GM20431 (cell line): ENCODE measurements at regions not wholly inside any gene's neighbourhood (a gene's known extent, or its start where the extent isn't known, plus 50 kb on each side); places are given as distances from the start of the nearest gene placed in this dataset.

ENCODE experiments used
- in situ Hi-C: fragments of 300-500 bp; cut with MseI, MboI; formaldehyde crosslinking; loops from one replicate; pipeline ENCODE4 v1.15.0; 2020; ENCODE audit warnings: low sequenced_read_pairs; ENCODE audit not compliant: unreplicated experiment

DNA sequence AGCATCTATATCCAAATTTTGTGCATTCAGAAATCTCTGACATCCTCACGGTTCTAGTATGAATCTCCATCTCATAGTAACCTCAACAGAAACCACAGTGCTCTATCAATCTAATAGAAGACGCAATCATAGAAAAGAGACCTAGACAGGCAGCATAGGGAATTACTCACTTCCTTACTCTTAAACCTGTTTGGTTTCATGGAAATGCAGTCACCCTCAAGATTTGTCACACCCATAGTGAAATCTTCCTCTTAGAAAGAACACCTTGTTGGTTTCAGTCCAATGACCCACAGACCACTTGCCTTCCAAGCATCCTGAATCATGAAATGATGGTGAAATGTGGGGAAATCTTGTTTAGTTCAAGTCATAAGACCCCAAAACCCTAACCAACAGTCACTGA, 166.1 kb upstream of the PRDM1 start:
- in situ Hi-C loops, result no loop called here

DNA sequence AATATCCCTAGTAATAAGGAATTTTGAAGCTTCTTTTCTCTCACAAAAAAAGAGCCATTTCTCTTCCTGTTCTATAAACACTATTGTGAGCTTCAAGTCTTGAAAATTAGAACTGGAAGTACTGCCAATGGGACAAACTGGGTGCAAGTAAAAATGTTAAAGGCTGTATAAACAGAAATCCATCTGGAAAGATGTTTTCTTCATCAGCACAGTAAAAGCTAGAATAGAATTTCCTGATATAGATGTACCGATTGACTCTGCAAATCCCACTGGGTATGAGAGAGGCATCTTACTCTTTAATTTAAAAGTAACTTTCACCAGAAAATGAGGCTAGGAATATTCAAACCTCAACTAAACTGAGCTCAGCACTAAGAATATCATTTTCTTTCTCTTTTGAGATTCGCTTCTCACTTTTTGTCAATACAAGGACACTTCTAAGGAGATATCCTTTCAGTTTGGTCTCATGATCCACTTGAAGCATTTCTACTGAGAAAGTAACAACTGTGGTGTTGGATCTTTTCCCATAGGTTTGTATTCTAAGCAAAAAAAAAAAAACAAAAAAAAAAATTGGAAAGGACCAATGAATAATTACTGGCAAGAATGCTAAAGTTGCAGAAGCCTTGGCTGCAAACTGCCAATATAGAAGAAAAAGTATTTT, 169.0 kb upstream of the PRDM1 start:
- in situ Hi-C loops, result no loop called here

GRCh38 chr6:105911106-105911629, 175.0 kb upstream of the PRDM1 start:
- in situ Hi-C loops, result no loop called here

GRCh38 chr6:105909106-105909505, 177.0 kb upstream of the PRDM1 start:
- in situ Hi-C loops, result no loop called here

DNA sequence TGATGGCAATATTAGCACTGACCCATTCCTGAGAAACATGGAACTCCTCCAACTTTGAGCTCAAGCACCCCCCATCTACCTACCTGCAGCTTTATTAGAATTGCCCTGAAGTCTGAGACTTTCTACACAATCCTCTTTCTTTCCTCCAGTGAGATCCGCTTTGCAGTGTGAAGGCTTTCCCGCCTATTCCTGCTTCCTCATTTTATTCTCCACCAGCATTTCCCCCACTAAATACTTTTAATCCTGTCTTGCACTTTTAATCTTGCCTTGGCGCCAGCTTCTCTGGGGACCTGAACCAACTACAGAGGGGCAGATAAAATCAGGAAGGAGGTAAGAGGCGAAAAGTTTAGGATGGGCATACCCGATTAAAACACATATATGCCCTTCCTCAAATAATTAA, 178.1 kb upstream of the PRDM1 start:
- in situ Hi-C loops, result no loop called here

DNA sequence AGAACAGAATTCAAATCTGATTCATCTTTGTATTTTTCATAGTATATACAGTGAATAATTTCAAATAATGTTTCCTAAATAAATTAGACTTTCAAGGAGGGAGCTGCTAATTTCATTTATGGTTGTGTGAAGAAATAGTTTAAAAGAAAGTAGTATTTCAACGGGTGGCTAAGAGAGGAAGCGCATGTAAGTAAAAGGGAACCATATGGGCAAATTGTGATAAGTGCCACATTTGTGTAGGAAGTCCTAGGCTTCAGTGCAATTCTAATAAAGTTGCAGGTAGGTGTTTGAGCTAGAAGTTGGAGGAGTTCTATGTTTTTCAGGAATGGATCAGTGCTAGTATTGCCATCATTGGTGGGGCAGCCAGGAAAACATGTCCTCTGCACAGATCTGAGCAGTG, 178.8 kb upstream of the PRDM1 start:
- in situ Hi-C loops, result no loop called here

GRCh38 chr6:105902401-105903031, 183.6 kb upstream of the PRDM1 start:
- in situ Hi-C loops, result no loop called here

DNA sequence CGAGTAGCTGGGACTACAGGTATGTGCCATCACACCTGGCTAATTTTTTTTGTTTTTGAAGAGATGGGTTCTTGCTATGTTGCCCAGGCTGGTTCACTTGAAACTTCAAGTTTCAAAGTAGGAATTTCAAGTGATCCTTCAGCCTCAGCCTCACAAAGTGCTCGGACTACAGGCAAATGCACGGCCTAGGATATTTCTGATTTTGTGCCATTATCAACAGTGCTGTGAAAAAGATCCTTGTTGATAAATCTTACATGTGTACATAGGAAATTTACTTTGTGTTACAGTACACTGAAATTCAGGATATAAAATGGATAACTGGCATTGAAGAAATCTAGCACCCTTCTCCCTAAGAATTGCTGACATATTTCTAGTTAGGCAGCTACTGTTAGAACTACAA, 184.6 kb upstream of the PRDM1 start:
- in situ Hi-C loops, result no loop called here

GRCh38 chr6:105900125-105900937, 185.8 kb upstream of the PRDM1 start:
- in situ Hi-C loops, result no loop called here

GRCh38 chr6:105898286-105898685, 187.8 kb upstream of the PRDM1 start:
- in situ Hi-C loops, result no loop called here

GRCh38 chr6:105897131-105897530, 189.0 kb upstream of the PRDM1 start:
- in situ Hi-C loops, result no loop called here

DNA sequence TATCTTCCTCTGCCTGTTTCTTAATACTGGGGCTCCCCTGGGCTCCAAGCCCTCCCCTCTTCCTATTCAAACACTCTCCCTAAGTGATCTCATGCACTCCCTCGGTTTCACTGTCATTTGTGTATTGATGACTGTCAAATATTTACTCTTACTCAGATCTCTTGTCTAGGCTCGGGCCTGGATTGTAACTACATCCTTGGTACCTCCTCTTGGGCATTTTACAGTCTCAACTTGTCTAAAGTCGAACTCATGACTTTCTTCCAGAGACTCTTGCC, 189.4 kb upstream of the PRDM1 start:
- in situ Hi-C loops, result no loop called here

GRCh38 chr6:105896052-105896820, 189.9 kb upstream of the PRDM1 start:
- in situ Hi-C loops, result no loop called here

DNA sequence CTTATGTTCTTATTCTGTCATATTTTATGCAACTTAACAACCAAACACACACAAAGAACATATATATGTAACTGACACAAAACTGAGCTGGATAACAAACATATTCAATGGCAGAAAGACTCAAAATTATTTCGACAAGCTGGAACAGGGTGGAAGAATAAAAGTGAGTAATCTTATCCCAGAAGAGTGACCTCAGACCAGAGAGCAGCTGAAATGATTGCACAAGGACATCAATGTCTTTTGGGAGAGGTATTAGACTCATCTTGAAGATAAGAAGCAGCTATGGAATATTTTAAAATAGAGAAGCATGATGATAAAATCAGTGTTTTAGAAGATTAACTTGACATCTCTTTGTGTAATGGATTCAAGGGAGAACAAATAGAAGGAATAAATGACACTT, 191.6 kb upstream of the PRDM1 start:
- in situ Hi-C loops, result no loop called here

- in situ Hi-C loops, result no loop called here
Measured at GRCh38 chr6:105893741-105894140, 192.4 kb upstream of the PRDM1 start.

DNA sequence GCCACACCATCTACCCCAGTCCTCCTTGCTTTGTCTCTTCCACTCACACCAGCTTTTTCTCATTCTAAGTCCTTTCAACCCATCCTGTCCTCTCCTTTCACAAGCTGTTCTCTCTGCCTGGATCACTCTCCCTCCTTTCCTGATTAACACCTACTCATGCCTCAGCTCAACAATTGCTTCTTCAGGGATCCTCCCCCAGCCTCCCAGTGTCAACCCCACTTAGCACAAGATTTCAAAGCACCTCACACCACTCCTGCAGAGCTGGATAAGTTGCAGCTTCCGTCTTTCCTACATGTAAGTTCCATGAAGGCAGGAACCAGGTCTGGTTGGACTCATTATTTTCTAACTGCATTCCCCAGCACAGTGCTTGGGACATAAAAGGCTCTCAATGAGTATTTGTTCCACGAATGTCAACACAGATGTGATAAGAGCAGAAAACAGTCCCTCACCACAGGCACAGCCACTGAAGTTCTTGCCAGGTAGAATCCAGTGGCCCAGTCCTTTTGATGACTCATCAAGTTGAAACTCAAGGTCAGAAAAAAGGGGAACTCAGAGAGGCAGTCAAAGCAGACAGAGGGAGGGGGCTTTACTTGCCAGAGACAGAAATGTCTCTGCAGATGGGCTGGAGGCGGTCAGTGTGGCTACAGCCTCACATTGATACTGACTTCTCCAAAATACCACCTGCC, 193.4 kb upstream of the PRDM1 start:
- in situ Hi-C loops, result no loop called here

GRCh38 chr6:105890521-105891244, 195.5 kb upstream of the PRDM1 start:
- in situ Hi-C loops, result no loop called here

- in situ Hi-C loops, result no loop called here
Measured at GRCh38 chr6:105889902-105890301, 196.2 kb upstream of the PRDM1 start.

DNA sequence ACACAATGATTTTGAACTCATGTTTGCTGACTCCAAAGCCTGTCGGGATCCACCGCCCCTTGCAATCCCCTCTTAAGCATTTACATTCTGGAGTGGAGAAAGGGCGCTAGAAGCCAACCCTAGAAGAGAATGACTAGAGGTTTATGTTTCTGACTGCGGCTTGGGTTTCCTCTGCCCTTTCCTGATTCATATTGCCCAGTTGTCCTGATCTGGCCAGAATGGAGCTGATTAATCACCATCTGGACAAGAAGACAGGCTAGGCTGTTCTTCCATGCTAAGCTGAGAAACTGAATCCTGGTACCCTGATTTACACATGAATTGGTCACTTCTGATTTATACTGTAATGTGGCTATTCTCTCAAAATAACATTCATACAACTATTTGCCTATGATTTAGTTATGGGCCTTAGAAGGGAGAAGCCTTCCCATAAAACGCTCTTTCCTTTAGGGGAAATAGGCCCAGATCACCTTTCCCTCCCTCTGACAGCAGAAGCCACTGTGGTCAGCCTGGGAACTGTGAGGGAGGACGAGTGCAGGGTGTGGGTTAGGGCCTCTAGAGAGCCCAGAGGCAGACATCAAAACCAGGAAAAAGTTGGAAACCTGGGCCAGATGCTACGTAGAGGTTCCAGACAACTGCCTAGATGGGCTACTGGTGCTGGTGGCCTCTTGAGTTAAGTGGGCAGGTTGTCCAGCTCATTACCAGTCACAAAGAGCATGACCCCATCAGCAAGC, 199.2 kb upstream of the PRDM1 start:
- in situ Hi-C loops, result no loop called here
